GM21528 (cell line): ENCODE measurements at regions not wholly inside any gene's neighbourhood (a gene's known extent, or its start where the extent isn't known, plus 50 kb on each side); places are given as distances from the start of the nearest gene placed in this dataset.

Experiments
- ATAC-seq: cut with Tn5 transposase; IDR thresholded peaks from one replicate; pipeline ENCODE4 v1.9.1; 2021; ENCODE audit warnings: mild to moderate bottlenecking, moderate library complexity; ENCODE audit not compliant: unreplicated experiment, low FRiP score

DNA sequence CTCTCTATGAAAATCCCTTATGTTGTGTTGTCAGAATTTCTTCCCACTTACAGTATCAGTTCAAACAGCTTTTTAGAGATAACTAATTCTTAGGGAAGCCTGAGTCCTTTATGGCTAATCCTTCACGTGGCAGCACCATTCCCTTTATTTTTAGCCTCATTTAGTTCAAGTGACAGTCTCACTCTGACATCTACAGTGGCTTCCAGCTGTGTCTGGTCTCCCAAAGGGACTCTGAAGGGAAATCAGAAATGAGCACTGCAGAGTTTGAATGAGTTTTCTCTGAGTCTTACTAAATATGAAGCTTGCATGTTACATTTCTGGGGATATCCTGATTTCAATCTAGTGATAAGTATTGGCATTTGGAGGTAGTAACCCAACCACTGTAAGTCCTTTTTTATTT is 1104.1 kb downstream of the CDH11 start:
- ATAC-seq: no peak

DNA sequence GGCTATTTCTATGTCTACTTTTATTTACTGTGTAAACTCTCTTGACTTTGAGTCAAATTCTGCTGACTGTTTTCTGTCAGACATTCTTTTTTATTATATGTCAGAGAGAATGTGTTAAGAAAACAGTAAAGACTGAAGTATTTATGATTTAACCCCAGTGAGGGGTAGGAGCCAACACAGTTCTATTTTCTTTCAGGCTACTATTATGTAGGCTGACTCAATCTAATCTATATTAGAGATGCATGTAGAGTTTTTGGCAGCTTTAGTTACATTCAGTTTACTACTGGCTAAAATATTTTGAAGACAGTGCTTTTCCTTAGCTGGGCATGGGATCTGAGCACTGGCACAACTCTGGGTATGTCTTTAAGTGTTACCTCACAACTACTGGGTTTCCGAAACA is 1108.0 kb downstream of the CDH11 start:
- ATAC-seq: no peak

DNA sequence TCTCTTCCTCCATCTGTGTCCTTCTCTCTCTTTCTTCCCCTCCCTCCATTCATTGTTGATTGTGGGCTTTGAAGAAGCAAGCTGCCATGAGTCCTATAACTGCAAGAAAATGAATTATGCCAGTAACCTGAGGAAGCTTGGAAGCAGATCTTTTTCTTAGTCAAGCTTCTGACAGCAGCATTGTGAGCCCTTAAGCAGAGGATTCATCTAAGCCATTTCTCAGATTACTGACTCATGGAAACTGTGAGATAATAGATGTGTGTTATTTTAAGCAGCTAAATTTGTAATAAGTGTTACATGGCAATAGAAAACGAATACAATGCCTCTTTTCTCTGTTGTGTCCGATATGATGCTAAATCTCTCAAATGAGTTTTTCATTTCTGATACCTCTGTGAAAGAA is 1109.7 kb downstream of the CDH11 start:
- no peak for ATAC-seq

DNA sequence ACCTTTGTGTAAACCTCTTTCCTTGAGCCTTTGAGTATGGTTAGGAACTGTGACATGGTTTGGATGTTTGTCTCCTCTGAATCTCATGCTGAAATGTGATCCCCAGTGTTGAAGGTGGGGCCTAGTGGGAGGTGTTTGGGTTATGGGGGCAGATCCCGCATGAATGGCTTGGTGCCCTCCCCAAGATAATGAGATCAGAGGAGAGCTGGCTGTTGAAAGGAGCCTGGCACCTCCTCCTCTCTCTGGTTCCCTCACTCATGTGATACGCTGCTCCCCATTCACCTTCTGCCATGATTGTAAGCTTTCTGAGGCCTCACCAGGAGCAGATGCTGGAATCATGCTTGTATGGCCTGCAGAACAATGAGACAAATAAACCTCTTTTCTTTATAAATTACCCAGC is 1110.2 kb downstream of the CDH11 start:
- ATAC-seq: no peak

DNA sequence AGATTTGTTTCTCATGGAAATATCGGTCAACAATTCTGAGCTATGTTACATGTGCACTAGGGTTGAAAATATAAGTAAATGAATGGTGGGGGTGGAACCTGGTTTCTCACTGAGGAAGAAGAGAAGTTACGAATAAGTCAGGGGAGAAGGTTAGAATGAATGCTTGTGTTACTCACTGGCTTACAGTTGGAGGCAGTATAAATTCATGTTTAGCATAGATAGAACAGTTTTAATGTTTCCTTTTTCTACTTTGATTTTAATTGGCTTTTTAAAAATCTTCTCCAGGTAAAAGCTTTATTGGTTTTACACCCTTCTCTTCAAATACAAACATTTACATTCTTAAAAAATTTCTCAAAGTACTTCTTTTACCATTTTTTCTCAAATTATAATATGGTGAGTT is 1113.7 kb downstream of the CDH11 start:
- no peak for ATAC-seq

DNA sequence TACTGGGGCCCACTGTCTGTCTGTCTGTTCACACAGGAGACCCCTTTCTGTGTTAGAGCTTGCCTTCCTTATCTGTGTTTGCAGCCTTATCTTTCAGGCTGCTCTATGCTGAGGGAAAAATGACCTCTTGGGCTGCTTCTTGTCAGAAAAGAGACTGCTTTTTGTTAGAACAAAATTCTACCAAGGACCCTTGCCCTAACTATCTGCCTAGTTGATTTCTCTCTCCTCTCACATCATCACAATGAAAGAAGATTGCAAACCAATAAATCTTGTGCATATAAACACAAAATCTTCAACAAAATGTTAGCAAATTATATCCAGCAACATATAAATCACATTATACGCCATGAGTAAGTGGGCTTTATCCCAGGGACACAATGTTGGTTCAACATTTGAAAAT is 1117.7 kb downstream of the CDH11 start:
- no peak for ATAC-seq

DNA sequence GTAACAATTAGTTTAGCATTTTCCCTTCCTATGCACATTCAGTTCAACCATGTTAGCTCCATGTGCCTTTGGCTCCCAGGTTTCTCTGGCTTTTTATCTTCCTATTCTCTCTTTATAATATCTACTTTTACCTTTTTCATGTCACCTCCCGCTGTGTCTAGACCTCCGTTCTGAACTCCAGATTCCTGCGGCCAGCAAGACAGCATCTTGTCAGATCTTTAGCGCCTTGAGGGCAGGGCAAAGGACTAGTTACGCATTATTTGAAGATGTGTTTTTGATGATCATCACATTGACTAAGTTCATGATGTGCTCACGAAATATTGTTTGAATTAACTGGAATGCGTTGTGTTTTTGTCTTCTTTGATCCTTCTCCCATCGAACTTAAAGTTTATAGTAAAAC is 1126.8 kb downstream of the CDH11 start:
- no peak for ATAC-seq

DNA sequence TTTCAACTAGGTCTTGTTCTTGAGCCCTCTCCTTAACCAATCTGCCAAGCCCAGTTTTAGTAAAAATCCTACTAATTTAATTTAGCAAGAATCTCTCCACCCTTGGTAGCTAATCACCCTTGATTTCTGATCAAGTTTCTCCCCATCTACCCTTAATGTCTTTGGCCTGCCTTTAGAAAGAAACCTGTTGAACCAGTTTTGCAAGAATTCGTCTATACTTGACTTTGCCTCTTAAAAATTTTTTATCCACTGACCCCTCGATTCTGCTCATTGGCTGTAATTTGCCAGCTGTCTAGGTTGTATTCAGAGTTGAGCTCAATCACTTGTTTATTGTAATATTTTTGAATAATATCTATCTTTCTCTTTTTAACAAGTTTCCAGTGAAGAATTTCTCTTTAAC is 1138.5 kb downstream of the CDH11 start:
- ATAC-seq: no peak

DNA sequence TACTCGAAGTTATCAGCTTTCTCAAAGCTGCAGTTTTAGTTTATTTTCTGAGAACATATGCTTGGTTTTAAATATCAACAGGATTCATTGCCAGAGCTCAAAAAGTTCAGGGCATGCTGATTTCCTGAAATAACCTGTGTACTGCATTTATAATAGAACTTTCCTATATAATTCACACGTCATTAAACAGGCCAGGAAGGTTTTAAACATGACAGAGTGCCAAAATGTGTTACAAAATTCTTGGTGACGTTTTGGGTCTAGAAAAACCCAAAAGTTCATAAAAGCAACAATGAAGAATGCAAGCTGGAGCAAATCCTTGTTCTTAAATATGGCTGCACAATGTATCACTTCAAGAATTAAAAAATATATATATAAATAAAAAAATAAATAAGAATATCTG is 1139.1 kb downstream of the CDH11 start:
- no peak for ATAC-seq

DNA sequence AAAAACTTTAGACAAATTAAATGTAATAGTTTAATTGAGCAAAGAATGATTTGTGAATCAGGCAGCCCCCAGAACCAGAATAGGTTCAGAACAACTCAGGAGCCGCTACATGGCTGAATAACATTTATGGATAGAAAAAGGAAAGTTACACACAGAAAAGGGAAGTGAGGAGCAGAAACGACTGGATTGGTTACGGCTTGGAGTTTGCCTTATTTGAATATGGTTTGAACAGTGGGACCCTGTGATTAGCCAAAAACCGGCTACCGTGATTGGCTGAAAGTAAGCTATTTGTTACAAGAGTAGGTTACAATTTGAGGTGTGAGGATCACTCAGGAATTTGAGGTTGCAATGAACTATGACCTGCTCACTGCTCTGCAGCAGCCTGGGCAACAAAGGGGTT is 1139.8 kb downstream of the CDH11 start:
- no peak for ATAC-seq

DNA sequence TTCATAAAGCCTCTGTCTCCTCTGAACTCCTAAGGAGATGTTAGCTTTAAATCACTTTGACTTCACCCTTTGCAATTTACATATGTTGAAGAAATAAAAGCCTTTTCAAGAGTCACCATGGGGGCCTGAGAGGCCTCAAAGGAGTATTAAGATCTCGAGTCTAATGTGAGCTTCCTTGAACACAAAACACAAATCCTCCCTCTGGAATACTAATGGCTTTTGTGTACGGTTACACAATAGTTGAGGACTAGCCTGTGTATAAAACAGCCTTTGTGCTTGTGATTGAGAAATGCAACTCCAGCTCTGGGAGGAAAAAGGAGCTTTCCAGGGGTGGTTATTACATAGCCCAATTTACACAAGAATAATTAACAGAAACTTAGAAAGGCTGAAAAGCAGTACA is 1140.2 kb downstream of the CDH11 start:
- ATAC-seq: no peak

DNA sequence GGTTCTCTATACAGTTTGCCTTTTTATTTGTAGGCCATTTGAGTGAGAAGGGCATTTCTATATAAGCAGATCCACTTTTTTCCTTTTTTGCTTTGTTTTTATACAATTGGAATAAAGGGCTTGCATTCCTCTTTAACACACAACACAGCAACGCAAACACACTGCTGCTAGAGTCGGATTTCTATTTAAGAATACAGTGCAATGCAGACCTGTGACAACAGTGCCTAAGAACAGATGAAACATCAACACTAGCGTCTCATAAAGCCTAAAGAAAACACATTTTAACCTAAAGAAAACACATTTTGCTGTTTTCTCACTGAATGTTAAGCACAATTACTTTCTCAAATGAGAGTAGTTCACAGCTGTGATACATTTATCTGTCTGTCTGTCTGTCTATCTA is 1141.1 kb downstream of the CDH11 start:
- no peak for ATAC-seq

DNA sequence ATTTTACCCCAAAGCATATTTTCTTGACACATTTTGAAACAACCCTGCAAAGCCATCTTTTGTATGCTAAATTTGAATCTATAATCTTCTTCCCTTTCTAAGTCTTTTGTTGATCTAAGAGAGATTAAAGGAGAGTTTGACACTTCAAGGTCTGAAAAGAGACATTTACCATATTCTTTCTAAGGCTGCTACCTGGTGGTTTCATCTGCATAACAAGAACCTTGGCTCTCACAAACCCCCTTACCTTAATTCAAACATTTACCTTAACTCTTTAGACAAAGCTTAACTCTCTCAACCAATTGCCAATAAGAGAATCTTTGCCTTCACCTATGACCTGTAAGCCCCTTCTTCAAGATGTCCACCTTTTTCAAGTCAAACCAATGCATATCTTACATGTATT is 1143.6 kb downstream of the CDH11 start:
- ATAC-seq: no peak

DNA sequence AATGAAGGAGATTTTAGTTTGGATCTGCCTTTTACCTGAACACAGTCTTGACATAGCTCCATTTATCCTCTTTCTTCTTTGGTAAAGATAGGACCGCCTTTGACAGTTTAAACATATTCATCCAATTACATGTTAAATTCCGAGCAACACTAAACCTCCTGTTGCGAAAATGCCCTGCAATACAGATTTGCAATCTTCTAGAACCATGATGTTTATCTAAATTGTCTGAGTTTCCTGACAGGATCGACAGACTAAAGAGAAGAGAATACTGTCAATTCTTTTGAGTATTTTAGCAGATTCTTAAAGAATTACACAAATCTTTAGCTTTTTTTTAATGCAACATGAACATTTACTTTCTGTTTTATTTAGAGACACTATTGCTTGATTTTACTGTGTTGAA is 1145.5 kb downstream of the CDH11 start:
- ATAC-seq: no peak

DNA sequence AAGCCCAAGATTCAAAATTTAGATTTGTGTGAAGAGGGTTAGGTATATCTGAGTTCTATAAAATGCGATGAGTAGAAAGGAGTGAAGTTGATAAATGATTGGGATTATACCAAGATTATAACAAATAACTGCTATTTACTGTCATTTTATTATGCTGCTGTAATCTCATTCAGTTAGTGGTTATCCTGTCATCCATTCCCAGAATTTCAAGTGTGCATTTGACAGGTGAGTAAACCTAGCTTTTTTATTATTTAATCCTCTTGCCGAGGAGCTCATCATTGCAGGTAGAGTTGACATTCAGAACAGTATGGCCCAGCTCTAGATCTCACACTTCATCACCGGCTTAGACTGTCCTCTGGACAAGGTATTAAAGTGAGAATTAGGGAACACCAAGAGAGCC is 1146.2 kb downstream of the CDH11 start:
- ATAC-seq: no peak

DNA sequence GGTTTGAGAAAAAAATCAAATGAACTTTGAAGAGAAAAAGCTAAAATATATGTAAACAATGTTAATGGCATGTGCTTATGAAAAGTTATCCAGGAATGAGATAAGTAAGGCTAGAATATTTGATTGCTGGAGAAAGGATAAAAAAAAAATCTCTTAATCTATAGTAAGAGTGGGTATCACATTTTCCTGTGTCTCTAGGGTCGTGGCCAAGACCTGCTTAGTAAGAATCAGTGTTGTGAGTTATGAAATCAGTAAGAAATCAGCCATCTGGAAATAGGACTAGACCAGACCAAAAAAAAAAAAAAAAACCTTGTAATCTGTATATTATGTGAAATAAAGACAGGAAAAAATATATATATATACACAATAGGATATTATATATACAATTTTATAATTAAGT is 1153.9 kb downstream of the CDH11 start:
- ATAC-seq: no peak

DNA sequence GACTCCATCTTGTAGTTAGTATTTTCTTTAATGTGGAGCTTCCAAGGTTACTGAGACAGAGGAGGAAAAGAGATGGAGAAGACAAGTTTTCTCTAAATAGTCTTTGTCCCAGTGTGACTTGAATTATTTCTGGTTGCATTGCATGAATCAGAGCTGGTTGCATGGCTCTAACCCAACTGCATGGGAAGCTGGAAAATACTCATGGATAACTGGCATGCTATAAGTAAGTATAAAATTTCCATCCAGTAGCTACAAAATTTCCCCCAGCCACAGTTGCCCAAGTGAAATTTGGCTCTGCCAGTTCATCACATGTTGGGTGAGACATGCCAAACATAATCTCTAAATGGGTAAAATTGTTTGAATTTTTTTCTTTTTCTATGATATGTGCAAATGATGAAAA is 1161.5 kb downstream of the CDH11 start:
- no peak for ATAC-seq

DNA sequence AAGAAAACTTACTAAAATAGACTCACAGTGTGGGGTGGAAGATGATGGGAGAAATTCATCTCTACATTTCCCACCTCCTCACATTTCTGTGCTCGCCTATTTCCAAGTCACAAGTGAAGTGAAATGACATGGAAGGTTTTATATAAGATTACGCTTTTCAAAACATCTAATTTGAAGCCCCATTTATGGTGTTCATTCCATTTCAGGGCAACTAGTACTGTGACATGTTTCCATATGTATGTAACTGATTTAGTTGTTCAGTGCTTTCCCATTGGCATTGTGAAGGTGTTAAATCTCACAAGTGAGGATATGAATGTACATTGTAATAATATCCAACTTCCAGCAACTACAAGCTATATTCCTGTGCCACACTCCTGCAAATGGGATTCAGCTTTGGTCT is 1174.8 kb downstream of the CDH11 start:
- no peak for ATAC-seq

DNA sequence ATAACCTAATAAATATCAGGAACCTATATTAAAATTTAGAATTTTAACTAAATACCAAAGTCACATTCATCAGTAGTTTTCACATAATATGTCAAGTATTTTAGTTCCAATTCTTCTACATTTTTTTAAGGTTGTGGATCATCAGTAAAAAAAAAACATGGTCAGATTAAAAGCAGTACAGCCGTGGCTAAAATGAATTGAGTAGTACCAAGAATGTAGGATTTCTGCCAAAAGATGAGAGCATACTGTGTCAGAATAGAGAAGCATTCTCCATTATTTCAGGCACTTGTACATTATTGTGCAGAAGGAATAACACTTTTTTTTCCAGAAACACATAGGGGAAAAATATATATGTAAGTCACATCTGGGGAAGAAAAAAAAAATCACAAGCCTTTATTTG is 1176.1 kb downstream of the CDH11 start:
- no peak for ATAC-seq

DNA sequence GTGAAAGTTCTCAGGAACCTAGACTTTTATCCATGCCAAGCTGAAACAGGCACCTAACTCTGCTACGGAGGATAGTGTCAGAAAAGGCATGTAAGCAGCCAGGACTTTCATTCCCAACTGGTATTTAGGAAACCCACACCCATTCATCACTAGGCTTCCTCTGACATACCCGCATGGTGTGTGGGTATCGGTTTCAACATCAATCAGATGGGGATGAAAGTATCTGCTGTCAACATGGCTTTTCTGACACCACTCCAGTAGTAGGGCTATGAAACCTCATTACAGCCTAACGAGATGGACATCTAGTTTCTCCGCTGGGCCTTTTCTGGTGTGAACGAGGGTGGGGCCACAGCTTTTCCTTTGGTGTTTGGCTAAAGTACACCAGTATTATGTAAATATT is 1178.3 kb downstream of the CDH11 start:
- ATAC-seq: no peak

DNA sequence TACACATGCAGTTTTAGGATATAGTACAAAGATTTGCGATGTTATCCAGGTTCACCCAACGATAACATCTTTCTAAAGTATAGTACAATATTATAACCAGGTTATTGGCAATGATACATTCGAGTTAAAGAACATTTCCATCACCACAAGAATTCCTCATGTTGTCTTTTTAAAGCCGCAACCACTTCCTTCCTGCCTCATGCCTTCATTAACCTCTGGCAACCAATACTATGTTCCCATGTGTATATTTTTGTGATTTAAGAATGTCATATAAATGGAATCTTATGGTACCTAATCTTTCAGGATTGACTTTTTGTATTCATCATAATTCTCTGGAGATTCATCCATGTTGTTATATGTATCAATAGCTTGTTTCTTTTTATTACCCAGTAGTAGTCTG is 1183.2 kb downstream of the CDH11 start:
- no peak for ATAC-seq

DNA sequence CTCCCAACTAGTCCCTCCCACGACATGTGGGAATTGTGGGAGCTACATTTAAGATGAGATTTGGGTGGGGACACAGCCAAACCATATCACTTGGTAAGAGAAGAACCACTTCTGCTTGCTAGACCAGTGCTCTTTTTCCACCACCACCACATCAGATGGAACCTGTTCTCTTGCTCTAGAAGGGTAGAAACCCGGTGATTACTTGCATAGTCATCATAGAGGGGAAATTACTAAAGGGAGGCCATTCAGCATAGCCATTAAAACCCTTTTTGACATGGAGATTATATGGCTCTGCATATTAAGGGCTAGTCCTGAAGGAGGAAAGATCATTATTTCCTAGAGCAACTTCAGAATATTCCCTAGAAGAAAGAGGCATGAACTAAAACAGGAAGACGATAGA is 1188.0 kb downstream of the CDH11 start:
- ATAC-seq: no peak

DNA sequence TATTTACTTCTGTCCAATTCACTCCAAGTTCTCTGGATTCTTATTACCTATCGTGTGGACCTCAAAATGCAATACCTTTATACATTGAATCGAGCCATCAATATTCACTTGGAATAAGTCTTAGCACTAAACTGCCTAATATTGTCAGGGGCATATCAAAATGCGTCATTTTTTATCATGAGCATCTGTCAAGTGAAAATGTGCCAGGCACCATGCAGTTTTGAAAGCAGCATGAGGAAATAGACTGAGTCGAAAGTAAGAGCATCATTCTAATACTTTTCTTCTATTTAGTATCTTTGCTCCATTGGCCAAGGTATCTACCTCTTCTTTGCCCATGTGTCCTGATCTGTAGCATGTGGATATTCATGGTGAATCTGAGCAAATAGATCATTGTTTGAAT is 1193.4 kb downstream of the CDH11 start:
- ATAC-seq: no peak

DNA sequence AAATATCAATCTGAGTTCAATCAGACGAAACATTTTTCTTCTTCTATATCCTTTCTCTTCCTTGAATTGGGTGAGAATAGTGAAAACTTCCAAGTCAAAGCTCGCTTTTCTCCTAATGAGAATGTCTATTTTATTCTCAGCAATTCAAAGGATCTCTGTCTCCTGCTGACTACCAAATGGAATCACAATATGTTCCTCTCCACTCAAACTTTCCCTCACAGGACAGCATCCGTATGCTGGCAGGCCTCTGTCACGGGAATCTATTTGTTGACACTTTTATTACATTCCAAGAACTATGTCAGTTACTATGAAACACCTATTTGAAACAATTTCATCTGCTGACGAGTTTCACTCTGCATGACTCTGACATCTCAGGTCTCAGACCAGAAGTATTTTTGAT is 1196.6 kb downstream of the CDH11 start:
- ATAC-seq: no peak
